ENCODE measurements at regions not wholly inside any gene's neighbourhood (a gene's known extent, or its start where the extent isn't known, plus 50 kb on each side); places are given as distances from the start of the nearest gene placed in this dataset.

- TF ChIP-seq, protein P1, sequence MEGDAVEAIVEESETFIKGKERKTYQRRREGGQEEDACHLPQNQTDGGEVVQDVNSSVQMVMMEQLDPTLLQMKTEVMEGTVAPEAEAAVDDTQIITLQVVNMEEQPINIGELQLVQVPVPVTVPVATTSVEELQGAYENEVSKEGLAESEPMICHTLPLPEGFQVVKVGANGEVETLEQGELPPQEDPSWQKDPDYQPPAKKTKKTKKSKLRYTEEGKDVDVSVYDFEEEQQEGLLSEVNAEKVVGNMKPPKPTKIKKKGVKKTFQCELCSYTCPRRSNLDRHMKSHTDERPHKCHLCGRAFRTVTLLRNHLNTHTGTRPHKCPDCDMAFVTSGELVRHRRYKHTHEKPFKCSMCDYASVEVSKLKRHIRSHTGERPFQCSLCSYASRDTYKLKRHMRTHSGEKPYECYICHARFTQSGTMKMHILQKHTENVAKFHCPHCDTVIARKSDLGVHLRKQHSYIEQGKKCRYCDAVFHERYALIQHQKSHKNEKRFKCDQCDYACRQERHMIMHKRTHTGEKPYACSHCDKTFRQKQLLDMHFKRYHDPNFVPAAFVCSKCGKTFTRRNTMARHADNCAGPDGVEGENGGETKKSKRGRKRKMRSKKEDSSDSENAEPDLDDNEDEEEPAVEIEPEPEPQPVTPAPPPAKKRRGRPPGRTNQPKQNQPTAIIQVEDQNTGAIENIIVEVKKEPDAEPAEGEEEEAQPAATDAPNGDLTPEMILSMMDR (IDR thresholded peaks at IDR 0.05): no peak
- TF ChIP-seq POLR2A (IDR thresholded peaks at IDR 0.05): no peak
These were observed 155.8 kb downstream of the CYB561 start for GRCh38 chr17:63290351-63290750.

Data from thyroid gland (tissue), 4 donors.